B cell (primary cell): ENCODE measurements at regions not wholly inside any gene's neighbourhood (a gene's known extent, or its start where the extent isn't known, plus 50 kb on each side); places are given as distances from the start of the nearest gene placed in this dataset.

Experiments used
- ATAC-seq: fragments of 200-7000 bp; cut with Tn5 transposase; one replicate; pipeline ENCODE4 v1.10.0; 2021; ENCODE audit warnings: low read depth, mild to moderate bottlenecking, moderate number of reproducible peaks, moderate library complexity
- CTCF ChIA-PET: fragments of 350-600 bp; sonication (Branson Sonifier 250); formaldehyde crosslinking; loops from one replicate; lab custom pipeline; 2021; ENCODE audit warnings: antibody characterized with exemption, inconsistent platforms; lab: Charles Lee
- POLR2A ChIA-PET: fragments of 350-600 bp; sonication (Branson Sonifier 250); formaldehyde crosslinking; loops from one replicate; lab custom pipeline; 2021; ENCODE audit warnings: antibody characterized with exemption; lab: Charles Lee
- DNase-seq: peaks from one replicate; pipeline ENCODE4 v3.0.0; 2013
- H2AFZ ChIP-seq: 2 replicates; pipeline ENCODE4 v1.6.1; 2012; ENCODE audit warnings: mild to moderate bottlenecking, low read depth, low read length; ENCODE audit not compliant: insufficient read depth, poor library complexity, severe bottlenecking
- H3K27ac ChIP-seq, 2 donors: 1 replicate in 1 of 2; 2 replicates in 1 of 2; pipeline ENCODE4 v1.5.1; 2012 to 2013; ENCODE audit warnings: low read length in 2 of 2, mild to moderate bottlenecking in 2 of 2, moderate library complexity in 1 of 2
- H3K27me3 ChIP-seq, 4 experiments: fragments of 200-600 bp in 1 of 4; sonication (generic) in 1 of 4; replicated peaks in 1 of 4; 1 replicate in 2 of 4; 2 replicates in 2 of 4; pipeline versions ENCODE4 v1.6.1 to v1.7.0; 2013 to 2016; ENCODE audit warnings: low read length in 3 of 4, mild to moderate bottlenecking in 2 of 4, mixed read lengths in 1 of 4, moderate library complexity in 1 of 4; ENCODE audit not compliant: insufficient read depth in 4 of 4, control insufficient read depth in 3 of 4; ENCODE audit errors: control extremely low read depth in 1 of 4
- H3K36me3 ChIP-seq, 2 experiments: replicated peaks in 1 of 2; 1 replicate in 1 of 2; 2 replicates in 1 of 2; pipeline versions ENCODE4 v1.6.1 to v1.7.1; 2013; ENCODE audit warnings: low read length in 1 of 2; ENCODE audit not compliant: insufficient read depth in 2 of 2, control insufficient read depth in 1 of 2; ENCODE audit errors: control extremely low read depth in 1 of 2, extremely low read depth in 1 of 2
- H3K4me1 ChIP-seq, 2 donors: fragments of 200-600 bp in 1 of 2; sonication (generic) in 1 of 2; 1 replicate in 1 of 2; 2 replicates in 1 of 2; pipeline versions ENCODE4 v1.5.1 to v1.6.1; 2013 to 2017; ENCODE audit warnings: low read length in 2 of 2; ENCODE audit not compliant: control insufficient read depth in 2 of 2, insufficient read depth in 2 of 2
- H3K4me2 ChIP-seq: replicated peaks from 2 replicates; pipeline ENCODE3; 2012; ENCODE audit warnings: mild to moderate bottlenecking, low read depth, low read length; ENCODE audit not compliant: poor library complexity, severe bottlenecking
- H3K4me3 ChIP-seq, 5 experiments: fragments of 200-600 bp in 1 of 5; sonication (generic) in 1 of 5; 1 replicate in 3 of 5; 2 replicates in 2 of 5; pipeline versions ENCODE4 v1.5.1 to v1.7.0; 2011 to 2016; ENCODE audit warnings: low read length in 4 of 5, mild to moderate bottlenecking in 4 of 5, low read depth in 2 of 5, control low read depth in 1 of 5, moderate library complexity in 1 of 5; ENCODE audit not compliant: insufficient read depth in 1 of 5; ENCODE audit errors: control extremely low read depth in 1 of 5, extremely low read depth in 1 of 5
- H3K79me2 ChIP-seq: fragments of 200-600 bp; sonication (generic); one replicate; pipeline ENCODE4 v1.6.0; 2016; ENCODE audit warnings: low read length; ENCODE audit not compliant: control insufficient read depth, insufficient read depth
- H3K9ac ChIP-seq: fragments of 200-600 bp; sonication (generic); 2 replicates; pipeline ENCODE4 v1.6.1; 2017; ENCODE audit warnings: mild to moderate bottlenecking, low read length, moderate library complexity
- H3K9me3 ChIP-seq, 3 donors: one replicate each; pipeline versions ENCODE4 v1.6.1 to v1.7.1; 2013; ENCODE audit warnings: low read length in 2 of 3; ENCODE audit not compliant: control insufficient read depth in 2 of 3, insufficient read depth in 1 of 3; ENCODE audit errors: control extremely low read depth in 1 of 3
- H4K20me1 ChIP-seq: 2 replicates; pipeline ENCODE4 v1.6.0; 2012; ENCODE audit warnings: mild to moderate bottlenecking, low read length; ENCODE audit not compliant: insufficient read depth, control insufficient read depth, poor library complexity, severe bottlenecking
- H3K27ac Mint-ChIP-seq: one replicate; pipeline ENCODE4 v1.8.0; 2021; ENCODE audit warnings: mixed read lengths
- H3K27me3 Mint-ChIP-seq: one replicate; pipeline ENCODE4 v1.8.0; 2021; ENCODE audit warnings: mixed read lengths
- H3K4me1 Mint-ChIP-seq: one replicate; pipeline ENCODE4 v1.8.0; 2021; ENCODE audit warnings: mixed read lengths
- H3K4me3 Mint-ChIP-seq: one replicate; pipeline ENCODE4 v1.8.0; 2021; ENCODE audit warnings: mixed read lengths
- H3K9me3 Mint-ChIP-seq: one replicate; pipeline ENCODE4 v1.8.0; 2022; ENCODE audit warnings: mixed read lengths; ENCODE audit not compliant: insufficient read depth
- CTCF ChIP-seq: fragments of 200-600 bp; IDR thresholded peaks from one replicate; pipeline ENCODE4 v1.8.0; 2022; ENCODE audit warnings: antibody characterized with exemption, mild to moderate bottlenecking
- EZH2 ChIP-seq: IDR thresholded peaks from 2 replicates; pipeline ENCODE4 v1.6.1; 2012; ENCODE audit warnings: borderline replicate concordance, low read depth, mild to moderate bottlenecking, moderate library complexity, low read length; ENCODE audit not compliant: insufficient read depth, poor library complexity, severe bottlenecking
- WGBS: methylation state at CpG from one replicate; pipeline ENCODE4 v1.1.5; 2013; ENCODE audit warnings: missing lambda C conversion rate; ENCODE audit not compliant: insufficient coverage; 5-methylcytosine and 5-hydroxymethylcytosine counted together
- intact Hi-C: fragments of 100-400 bp; cut with micrococcal nuclease; formaldehyde crosslinking; loops from one replicate; pipeline ENCODE4 v1.10.0; 2022

- no peaks in the 10 kb centered on the region for H3K4me1 Mint-ChIP-seq
Observed at GRCh38 chr14:39666386-39666785, 234.2 kb upstream of the FBXO33 start.

DNA sequence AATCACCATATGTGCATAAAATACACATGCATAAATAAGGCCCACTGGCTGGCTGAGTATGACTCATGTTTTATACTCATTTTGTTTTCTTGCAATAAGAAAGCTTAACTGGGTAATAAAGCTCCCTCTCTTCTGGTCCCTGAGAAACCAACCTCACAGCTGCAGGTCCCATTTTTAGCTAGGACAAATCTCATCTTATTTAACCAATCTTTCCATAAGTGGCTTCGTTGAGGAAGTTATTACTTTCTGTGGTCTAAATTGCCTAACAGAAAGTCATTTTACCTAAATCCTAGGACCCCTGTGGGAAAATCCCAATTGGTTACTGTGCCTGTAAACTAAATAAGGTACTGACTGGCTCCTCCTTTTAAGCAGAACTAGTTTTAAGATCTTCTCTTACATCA is 232.8 kb upstream of the FBXO33 start:
- no peaks in the 10 kb centered on the region for H3K4me1 Mint-ChIP-seq
- no peaks in the 10 kb centered on the region for H3K9me3 Mint-ChIP-seq
- H3K4me2 ChIP-seq, result no peak overlapping the region
- TF ChIP-seq CTCF (no peak), EZH2 (no peak)
- no peak overlapping the region for H3K27ac ChIP-seq
- H3K27ac Mint-ChIP-seq, result no peak overlapping the region
- H3K36me3 ChIP-seq, result no peaks in the 10 kb centered on the region
- H2AFZ ChIP-seq, result no peak overlapping the region
- no peak for ATAC-seq
- H3K79me2 ChIP-seq, result no peaks in the 10 kb centered on the region
- no peak overlapping the region for H3K4me3 ChIP-seq
- no peak overlapping the region for H3K4me3 Mint-ChIP-seq
- intact Hi-C loops, result no loop called here
- H3K9me3 ChIP-seq, result peaks cover 0 to 3% (median 0%) of the 10 kb centered on the region in 3 donors
- H3K27me3 ChIP-seq, result no peaks in the 10 kb centered on the region
- ChIA-PET POLR2A (no interaction called here), CTCF (no interaction called here)
- WGBS, result no CpG with 5 or more reads among the region's 1 CpG
- no peaks in the 10 kb centered on the region for H3K4me1 ChIP-seq
- H3K9ac ChIP-seq, result no peak overlapping the region
- H4K20me1 ChIP-seq, result no peaks in the 10 kb centered on the region
- H3K27me3 Mint-ChIP-seq, result no peaks in the 10 kb centered on the region
- no peak for DNase-seq

More at GRCh38 chr14:39666386-39666785, 234.2 kb upstream of the FBXO33 start:
- no peak overlapping the region for H3K27ac Mint-ChIP-seq
- no peak overlapping the region for H3K4me2 ChIP-seq
- ATAC-seq, result no peak
- ChIA-PET POLR2A (no interaction called here), CTCF (interaction anchor here (0.7 kb wide), 1 partner anchor 914 kb away, joined by 3 read pairs; no protein-coding TSS in a partner anchor)
- H3K27ac ChIP-seq, result no peak overlapping the region
- no peak overlapping the region for H3K4me3 ChIP-seq
- no peak overlapping the region for H3K4me3 Mint-ChIP-seq
- no peak for DNase-seq
- no peak overlapping the region for H3K9ac ChIP-seq
- peaks cover 2% of the 10 kb centered on the region for H3K9me3 Mint-ChIP-seq
- no peaks in the 10 kb centered on the region for H3K4me1 ChIP-seq
- H3K27me3 ChIP-seq, result no peaks in the 10 kb centered on the region
- TF ChIP-seq EZH2 (no peak), CTCF (no peak)
- peaks cover 0 to 3% (median 0%) of the 10 kb centered on the region in 3 donors for H3K9me3 ChIP-seq
- no peaks in the 10 kb centered on the region for H3K27me3 Mint-ChIP-seq
- intact Hi-C loops, result no loop called here
- no peaks in the 10 kb centered on the region for H3K36me3 ChIP-seq
- H4K20me1 ChIP-seq, result no peaks in the 10 kb centered on the region
- no peak overlapping the region for H2AFZ ChIP-seq
- no peaks in the 10 kb centered on the region for H3K79me2 ChIP-seq
